Spleen (tissue), 7 donors: ENCODE measurements at regions not wholly inside any gene's neighbourhood (a gene's known extent, or its start where the extent isn't known, plus 50 kb on each side); places are given as distances from the start of the nearest gene placed in this dataset.
"Not testable (repeated sequence)": the region's sequence is repeated elsewhere in the genome, so short reads cannot be mapped to it uniquely, and the experiment has no call there.

Experiments used
- POLR2A ChIP-seq, 3 donors: fragments of 450-650 bp; IDR thresholded peaks; one replicate each; pipeline ENCODE4 v1.5.1; 2017; ENCODE audit warnings: antibody characterized with exemption in 3 of 3, mild to moderate bottlenecking in 1 of 3
- POLR2AphosphoS5 ChIP-seq, 3 donors: sonication (generic); formaldehyde crosslinking; IDR thresholded peaks; one replicate each; pipeline ENCODE4 v1.5.1; 2017; ENCODE audit warnings: antibody characterized with exemption in 3 of 3
- TF ChIP-seq, protein P1 (sequence below), 11 experiments: fragments of 200-600 bp in 7 of 11; fragments of 450-650 bp in 4 of 11; sonication (generic) in 4 of 11; IDR thresholded peaks in 8 of 11; conservative IDR thresholded peaks in 3 of 11; 1 replicate in 7 of 11; 2 replicates in 4 of 11; pipeline versions ENCODE4 v1.4.0 to v1.8.0; 2016 to 2021; ENCODE audit warnings: antibody characterized with exemption in 11 of 11, inconsistent platforms in 4 of 11, mild to moderate bottlenecking in 1 of 11
- donor health status: DM: no; HTN: no; CAD: no; lungs with moderate emphysema.
- donor health status: DM: no; HTN: no; CAD: no.
- donor health status: DM: no; HTN: no; CAD: no.

DNA sequence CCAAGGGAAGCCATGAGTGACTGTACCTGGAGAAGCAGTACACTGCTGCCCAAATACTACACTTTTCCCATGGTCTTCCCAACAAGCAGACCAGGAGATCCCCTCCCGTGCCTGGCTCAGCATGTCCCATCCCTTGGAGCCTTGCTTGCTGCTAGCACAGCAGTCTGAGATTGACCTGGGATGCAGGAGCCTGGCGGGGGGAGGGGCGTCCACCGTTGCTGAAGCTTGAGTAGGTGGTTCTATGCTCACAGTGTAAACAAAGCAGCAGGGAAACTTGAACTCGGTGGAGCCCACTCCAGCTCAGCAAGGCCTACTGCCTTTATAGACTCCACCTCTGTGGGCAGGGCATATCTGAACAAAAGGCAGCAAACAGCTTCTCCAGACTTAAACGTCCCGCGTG lies 372.0 kb downstream of the TAF11L14 start:
- TF ChIP-seq POLR2A, POLR2AphosphoS5 (IDR thresholded peaks at IDR 0.05): not testable (repeated sequence)
- TF ChIP-seq, protein P1, sequence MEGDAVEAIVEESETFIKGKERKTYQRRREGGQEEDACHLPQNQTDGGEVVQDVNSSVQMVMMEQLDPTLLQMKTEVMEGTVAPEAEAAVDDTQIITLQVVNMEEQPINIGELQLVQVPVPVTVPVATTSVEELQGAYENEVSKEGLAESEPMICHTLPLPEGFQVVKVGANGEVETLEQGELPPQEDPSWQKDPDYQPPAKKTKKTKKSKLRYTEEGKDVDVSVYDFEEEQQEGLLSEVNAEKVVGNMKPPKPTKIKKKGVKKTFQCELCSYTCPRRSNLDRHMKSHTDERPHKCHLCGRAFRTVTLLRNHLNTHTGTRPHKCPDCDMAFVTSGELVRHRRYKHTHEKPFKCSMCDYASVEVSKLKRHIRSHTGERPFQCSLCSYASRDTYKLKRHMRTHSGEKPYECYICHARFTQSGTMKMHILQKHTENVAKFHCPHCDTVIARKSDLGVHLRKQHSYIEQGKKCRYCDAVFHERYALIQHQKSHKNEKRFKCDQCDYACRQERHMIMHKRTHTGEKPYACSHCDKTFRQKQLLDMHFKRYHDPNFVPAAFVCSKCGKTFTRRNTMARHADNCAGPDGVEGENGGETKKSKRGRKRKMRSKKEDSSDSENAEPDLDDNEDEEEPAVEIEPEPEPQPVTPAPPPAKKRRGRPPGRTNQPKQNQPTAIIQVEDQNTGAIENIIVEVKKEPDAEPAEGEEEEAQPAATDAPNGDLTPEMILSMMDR (IDR thresholded peaks at IDR 0.05 in 8 of 11, conservative IDR thresholded peaks at IDR 0.05 in 3 of 11) = not testable (repeated sequence)
